H1 (cell line): ENCODE measurements at regions not wholly inside any gene's neighbourhood (a gene's known extent, or its start where the extent isn't known, plus 50 kb on each side); places are given as distances from the start of the nearest gene placed in this dataset.

Source experiments
- KDM4A ChIP-seq: IDR thresholded peaks from one replicate; pipeline ENCODE4 v1.7.1; 2012; ENCODE audit warnings: low read depth, mild to moderate bottlenecking, moderate library complexity, low read length, inconsistent platforms; ENCODE audit not compliant: severe bottlenecking
- TF ChIP-seq, protein P1 (sequence below): fragments of 300-600 bp; sonication (generic); IDR thresholded peaks from 2 replicates; pipeline ENCODE4 v1.7.1; 2012; ENCODE audit warnings: low read length, moderate library complexity, mild to moderate bottlenecking, inconsistent platforms; ENCODE audit not compliant: insufficient replicate concordance

DNA sequence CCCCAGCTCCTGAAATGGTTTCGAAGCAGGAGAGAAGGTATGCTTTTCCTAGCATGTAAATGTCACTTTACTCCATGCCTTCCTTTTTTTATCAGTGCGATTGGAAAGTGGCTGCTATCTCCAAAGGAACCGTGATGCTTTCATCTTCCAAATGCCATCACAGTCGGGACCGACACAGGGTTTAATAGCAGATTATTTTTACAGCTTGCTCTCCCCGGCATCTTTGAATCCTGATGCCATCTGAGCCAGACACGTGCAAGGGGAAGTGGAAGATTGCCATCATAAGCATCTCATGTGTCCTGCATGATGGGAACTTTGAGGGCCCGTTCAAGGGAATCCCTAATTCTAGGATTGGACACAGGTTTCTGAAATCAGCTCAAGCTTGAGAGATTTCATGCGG, 253.4 kb upstream of the KCNG1 start (continued):
- TF ChIP-seq, protein P1, sequence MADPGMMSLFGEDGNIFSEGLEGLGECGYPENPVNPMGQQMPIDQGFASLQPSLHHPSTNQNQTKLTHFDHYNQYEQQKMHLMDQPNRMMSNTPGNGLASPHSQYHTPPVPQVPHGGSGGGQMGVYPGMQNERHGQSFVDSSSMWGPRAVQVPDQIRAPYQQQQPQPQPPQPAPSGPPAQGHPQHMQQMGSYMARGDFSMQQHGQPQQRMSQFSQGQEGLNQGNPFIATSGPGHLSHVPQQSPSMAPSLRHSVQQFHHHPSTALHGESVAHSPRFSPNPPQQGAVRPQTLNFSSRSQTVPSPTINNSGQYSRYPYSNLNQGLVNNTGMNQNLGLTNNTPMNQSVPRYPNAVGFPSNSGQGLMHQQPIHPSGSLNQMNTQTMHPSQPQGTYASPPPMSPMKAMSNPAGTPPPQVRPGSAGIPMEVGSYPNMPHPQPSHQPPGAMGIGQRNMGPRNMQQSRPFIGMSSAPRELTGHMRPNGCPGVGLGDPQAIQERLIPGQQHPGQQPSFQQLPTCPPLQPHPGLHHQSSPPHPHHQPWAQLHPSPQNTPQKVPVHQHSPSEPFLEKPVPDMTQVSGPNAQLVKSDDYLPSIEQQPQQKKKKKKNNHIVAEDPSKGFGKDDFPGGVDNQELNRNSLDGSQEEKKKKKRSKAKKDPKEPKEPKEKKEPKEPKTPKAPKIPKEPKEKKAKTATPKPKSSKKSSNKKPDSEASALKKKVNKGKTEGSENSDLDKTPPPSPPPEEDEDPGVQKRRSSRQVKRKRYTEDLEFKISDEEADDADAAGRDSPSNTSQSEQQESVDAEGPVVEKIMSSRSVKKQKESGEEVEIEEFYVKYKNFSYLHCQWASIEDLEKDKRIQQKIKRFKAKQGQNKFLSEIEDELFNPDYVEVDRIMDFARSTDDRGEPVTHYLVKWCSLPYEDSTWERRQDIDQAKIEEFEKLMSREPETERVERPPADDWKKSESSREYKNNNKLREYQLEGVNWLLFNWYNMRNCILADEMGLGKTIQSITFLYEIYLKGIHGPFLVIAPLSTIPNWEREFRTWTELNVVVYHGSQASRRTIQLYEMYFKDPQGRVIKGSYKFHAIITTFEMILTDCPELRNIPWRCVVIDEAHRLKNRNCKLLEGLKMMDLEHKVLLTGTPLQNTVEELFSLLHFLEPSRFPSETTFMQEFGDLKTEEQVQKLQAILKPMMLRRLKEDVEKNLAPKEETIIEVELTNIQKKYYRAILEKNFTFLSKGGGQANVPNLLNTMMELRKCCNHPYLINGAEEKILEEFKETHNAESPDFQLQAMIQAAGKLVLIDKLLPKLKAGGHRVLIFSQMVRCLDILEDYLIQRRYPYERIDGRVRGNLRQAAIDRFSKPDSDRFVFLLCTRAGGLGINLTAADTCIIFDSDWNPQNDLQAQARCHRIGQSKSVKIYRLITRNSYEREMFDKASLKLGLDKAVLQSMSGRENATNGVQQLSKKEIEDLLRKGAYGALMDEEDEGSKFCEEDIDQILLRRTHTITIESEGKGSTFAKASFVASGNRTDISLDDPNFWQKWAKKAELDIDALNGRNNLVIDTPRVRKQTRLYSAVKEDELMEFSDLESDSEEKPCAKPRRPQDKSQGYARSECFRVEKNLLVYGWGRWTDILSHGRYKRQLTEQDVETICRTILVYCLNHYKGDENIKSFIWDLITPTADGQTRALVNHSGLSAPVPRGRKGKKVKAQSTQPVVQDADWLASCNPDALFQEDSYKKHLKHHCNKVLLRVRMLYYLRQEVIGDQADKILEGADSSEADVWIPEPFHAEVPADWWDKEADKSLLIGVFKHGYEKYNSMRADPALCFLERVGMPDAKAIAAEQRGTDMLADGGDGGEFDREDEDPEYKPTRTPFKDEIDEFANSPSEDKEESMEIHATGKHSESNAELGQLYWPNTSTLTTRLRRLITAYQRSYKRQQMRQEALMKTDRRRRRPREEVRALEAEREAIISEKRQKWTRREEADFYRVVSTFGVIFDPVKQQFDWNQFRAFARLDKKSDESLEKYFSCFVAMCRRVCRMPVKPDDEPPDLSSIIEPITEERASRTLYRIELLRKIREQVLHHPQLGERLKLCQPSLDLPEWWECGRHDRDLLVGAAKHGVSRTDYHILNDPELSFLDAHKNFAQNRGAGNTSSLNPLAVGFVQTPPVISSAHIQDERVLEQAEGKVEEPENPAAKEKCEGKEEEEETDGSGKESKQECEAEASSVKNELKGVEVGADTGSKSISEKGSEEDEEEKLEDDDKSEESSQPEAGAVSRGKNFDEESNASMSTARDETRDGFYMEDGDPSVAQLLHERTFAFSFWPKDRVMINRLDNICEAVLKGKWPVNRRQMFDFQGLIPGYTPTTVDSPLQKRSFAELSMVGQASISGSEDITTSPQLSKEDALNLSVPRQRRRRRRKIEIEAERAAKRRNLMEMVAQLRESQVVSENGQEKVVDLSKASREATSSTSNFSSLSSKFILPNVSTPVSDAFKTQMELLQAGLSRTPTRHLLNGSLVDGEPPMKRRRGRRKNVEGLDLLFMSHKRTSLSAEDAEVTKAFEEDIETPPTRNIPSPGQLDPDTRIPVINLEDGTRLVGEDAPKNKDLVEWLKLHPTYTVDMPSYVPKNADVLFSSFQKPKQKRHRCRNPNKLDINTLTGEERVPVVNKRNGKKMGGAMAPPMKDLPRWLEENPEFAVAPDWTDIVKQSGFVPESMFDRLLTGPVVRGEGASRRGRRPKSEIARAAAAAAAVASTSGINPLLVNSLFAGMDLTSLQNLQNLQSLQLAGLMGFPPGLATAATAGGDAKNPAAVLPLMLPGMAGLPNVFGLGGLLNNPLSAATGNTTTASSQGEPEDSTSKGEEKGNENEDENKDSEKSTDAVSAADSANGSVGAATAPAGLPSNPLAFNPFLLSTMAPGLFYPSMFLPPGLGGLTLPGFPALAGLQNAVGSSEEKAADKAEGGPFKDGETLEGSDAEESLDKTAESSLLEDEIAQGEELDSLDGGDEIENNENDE: no peak
- no peak for TF ChIP-seq KDM4A
